ENCODE measurements at regions not wholly inside any gene's neighbourhood (a gene's known extent, or its start where the extent isn't known, plus 50 kb on each side); places are given as distances from the start of the nearest gene placed in this dataset.

DNA sequence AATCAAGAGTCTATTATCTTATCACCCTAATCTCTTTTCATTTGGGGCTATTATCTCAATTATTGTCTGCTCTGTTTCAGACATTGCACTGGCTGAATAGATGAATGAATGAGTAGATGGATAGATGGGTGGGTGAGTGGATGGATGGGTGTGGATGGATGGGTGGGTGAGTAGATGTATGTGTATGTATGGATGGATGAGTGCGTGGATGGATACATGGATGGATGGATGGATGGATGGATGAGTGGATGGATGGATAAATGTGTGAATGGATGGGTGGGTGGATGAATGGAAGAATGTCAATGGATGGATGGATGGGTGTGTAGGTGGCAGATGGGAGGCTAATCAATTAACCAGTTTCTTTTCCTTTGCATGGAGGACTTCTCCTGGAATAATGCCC, 301.7 kb downstream of the NSG2 start:
- H3K9ac ChIP-seq (ENCODE audit: low read depth in 1 of 2, low read length in 2 of 2) = no peak overlapping the region
- H3K9me3 ChIP-seq (ENCODE audit: control insufficient read depth in 4 of 4, low read length in 3 of 4) = peaks cover 0 to 2% (median 0%) of the 10 kb centered on the region in 4 donors
- no peak overlapping the region for H3K4me3 ChIP-seq (ENCODE audit: low read depth in 1 of 3, low read length in 3 of 3)
- H3K4me1 ChIP-seq (ENCODE audit: control insufficient read depth in 4 of 4, insufficient read depth in 4 of 4, low read length in 3 of 4) = no peaks in the 10 kb centered on the region
- H3K27ac ChIP-seq (ENCODE audit: low read depth in 1 of 2, low read length in 2 of 2) = no peak overlapping the region
- H3K36me3 ChIP-seq (ENCODE audit: control insufficient read depth in 4 of 4, insufficient read depth in 3 of 4, low read depth in 1 of 4, low read length in 3 of 4) = no peaks in the 10 kb centered on the region
- peaks cover 0 to 16% (median 0%) of the 10 kb centered on the region in 4 donors for H3K27me3 ChIP-seq (ENCODE audit: control insufficient read depth in 4 of 4, insufficient read depth in 4 of 4, low read length in 3 of 4)
- DNase-seq (ENCODE audit: low spot score) = no peak
- TF ChIP-seq RAD21 (IDR thresholded peaks at IDR 0.05) = no peak
- no peak for TF ChIP-seq FOXA1 (IDR thresholded peaks at IDR 0.05)
- TF ChIP-seq FOXA2 (IDR thresholded peaks at IDR 0.05) = no peak
- no peak for TF ChIP-seq GABPA (IDR thresholded peaks at IDR 0.05 in 1 of 2, conservative IDR thresholded peaks at IDR 0.05 in 1 of 2)
- TF ChIP-seq, protein P1, sequence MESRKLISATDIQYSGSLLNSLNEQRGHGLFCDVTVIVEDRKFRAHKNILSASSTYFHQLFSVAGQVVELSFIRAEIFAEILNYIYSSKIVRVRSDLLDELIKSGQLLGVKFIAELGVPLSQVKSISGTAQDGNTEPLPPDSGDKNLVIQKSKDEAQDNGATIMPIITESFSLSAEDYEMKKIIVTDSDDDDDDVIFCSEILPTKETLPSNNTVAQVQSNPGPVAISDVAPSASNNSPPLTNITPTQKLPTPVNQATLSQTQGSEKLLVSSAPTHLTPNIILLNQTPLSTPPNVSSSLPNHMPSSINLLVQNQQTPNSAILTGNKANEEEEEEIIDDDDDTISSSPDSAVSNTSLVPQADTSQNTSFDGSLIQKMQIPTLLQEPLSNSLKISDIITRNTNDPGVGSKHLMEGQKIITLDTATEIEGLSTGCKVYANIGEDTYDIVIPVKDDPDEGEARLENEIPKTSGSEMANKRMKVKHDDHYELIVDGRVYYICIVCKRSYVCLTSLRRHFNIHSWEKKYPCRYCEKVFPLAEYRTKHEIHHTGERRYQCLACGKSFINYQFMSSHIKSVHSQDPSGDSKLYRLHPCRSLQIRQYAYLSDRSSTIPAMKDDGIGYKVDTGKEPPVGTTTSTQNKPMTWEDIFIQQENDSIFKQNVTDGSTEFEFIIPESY (IDR thresholded peaks at IDR 0.05) = no peak
- TF ChIP-seq, protein P2, sequence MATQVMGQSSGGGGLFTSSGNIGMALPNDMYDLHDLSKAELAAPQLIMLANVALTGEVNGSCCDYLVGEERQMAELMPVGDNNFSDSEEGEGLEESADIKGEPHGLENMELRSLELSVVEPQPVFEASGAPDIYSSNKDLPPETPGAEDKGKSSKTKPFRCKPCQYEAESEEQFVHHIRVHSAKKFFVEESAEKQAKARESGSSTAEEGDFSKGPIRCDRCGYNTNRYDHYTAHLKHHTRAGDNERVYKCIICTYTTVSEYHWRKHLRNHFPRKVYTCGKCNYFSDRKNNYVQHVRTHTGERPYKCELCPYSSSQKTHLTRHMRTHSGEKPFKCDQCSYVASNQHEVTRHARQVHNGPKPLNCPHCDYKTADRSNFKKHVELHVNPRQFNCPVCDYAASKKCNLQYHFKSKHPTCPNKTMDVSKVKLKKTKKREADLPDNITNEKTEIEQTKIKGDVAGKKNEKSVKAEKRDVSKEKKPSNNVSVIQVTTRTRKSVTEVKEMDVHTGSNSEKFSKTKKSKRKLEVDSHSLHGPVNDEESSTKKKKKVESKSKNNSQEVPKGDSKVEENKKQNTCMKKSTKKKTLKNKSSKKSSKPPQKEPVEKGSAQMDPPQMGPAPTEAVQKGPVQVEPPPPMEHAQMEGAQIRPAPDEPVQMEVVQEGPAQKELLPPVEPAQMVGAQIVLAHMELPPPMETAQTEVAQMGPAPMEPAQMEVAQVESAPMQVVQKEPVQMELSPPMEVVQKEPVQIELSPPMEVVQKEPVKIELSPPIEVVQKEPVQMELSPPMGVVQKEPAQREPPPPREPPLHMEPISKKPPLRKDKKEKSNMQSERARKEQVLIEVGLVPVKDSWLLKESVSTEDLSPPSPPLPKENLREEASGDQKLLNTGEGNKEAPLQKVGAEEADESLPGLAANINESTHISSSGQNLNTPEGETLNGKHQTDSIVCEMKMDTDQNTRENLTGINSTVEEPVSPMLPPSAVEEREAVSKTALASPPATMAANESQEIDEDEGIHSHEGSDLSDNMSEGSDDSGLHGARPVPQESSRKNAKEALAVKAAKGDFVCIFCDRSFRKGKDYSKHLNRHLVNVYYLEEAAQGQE (IDR thresholded peaks at IDR 0.05) = no peak
- TF ChIP-seq YY1 (IDR thresholded peaks at IDR 0.05) = no peak
- no peak for TF ChIP-seq RXRA (IDR thresholded peaks at IDR 0.05)
- TF ChIP-seq JUND (IDR thresholded peaks at IDR 0.05) = no peak
- no peak for TF ChIP-seq MAX (IDR thresholded peaks at IDR 0.05)
- no peak for TF ChIP-seq NR2F2 (IDR thresholded peaks at IDR 0.05)
- TF ChIP-seq CTCF (IDR thresholded peaks at IDR 0.05; ENCODE audit: low read depth, low read length, missing input control) = no peak
- TF ChIP-seq SP1 (IDR thresholded peaks at IDR 0.05) = no peak
- no peak for TF ChIP-seq HNF4G (IDR thresholded peaks at IDR 0.05)
- no peak for TF ChIP-seq EGR1 (IDR thresholded peaks at IDR 0.05; ENCODE audit: low read depth in 2 of 2)
- no peak for TF ChIP-seq TAF1 (conservative IDR thresholded peaks at IDR 0.05)
- TF ChIP-seq HNF4A (conservative IDR thresholded peaks at IDR 0.05) = no peak
- 79% methylated on average over 1 of the region's 1 CpG for WGBS
